BLaER1 treated with 17β-estradiol and CSF1 and Interleukin-3, amounts not matched to agents 10 nM and 100 nM (cell line): ENCODE measurements at regions not wholly inside any gene's neighbourhood (a gene's known extent, or its start where the extent isn't known, plus 50 kb on each side); places are given as distances from the start of the nearest gene placed in this dataset.
"Not testable (repeated sequence)": the region's sequence is repeated elsewhere in the genome, so short reads cannot be mapped to it uniquely, and the experiment has no call there.

Source experiments
- H3K27ac ChIP-seq, 11 experiments: shearing (Covaris generic); formaldehyde crosslinking; 2 replicates each; pipeline ENCODE4 v1.8.1; 2022
- H3K27me3 ChIP-seq, 11 experiments: shearing (Covaris generic); formaldehyde crosslinking; 2 replicates each; pipeline ENCODE4 v1.8.1; 2022
- H3K36me3 ChIP-seq, 11 experiments: shearing (Covaris generic); formaldehyde crosslinking; 2 replicates each; pipeline ENCODE4 v1.8.1; 2022
- H3K4me1 ChIP-seq, 10 experiments: shearing (Covaris generic); formaldehyde crosslinking; 2 replicates each; pipeline ENCODE4 v1.8.1; 2022
- H3K4me2 ChIP-seq, 11 experiments: shearing (Covaris generic); formaldehyde crosslinking; 2 replicates each; pipeline ENCODE4 v1.8.1; 2022
- H3K4me3 ChIP-seq, 10 experiments: shearing (Covaris generic); formaldehyde crosslinking; 2 replicates each; pipeline ENCODE4 v1.8.1; 2022
- H3K9ac ChIP-seq, 11 experiments: shearing (Covaris generic); formaldehyde crosslinking; 2 replicates each; pipeline ENCODE4 v1.8.1; 2022
- H3K9me3 ChIP-seq, 11 experiments: shearing (Covaris generic); formaldehyde crosslinking; replicated peaks in 1 of 11; 2 replicates each; pipeline ENCODE4 v1.8.1; 2022
- H4K20me1 ChIP-seq, 11 experiments: shearing (Covaris generic); formaldehyde crosslinking; 2 replicates each; pipeline ENCODE4 v1.8.1; 2022
- Cebpa-rat ChIP-seq, 11 experiments: shearing (Covaris generic); IDR thresholded peaks; 2 replicates each; pipeline ENCODE4 v1.8.1; 2022

GRCh38 chr5:97234380-97234779 is 51.3 kb upstream of the RIOK2 start:
- H4K20me1 ChIP-seq, H3K27ac ChIP-seq, H3K4me2 ChIP-seq, H3K4me3 ChIP-seq, H3K9ac ChIP-seq, H3K27me3 ChIP-seq, H3K36me3 ChIP-seq: not testable (repeated sequence)
- Histone ChIP-seq H3K9me3 (peaks cover 0 to 13% (median 6%) of the 10 kb centered on the region in 11 experiments; a peak in 14 of 22 replicates), H3K4me1 (peaks cover 10 to 16% (median 15%) of the 10 kb centered on the region in 10 experiments)

GRCh38 chr5:97242341-97242740 is 59.3 kb upstream of the RIOK2 start:
- H3K4me1 ChIP-seq: no peaks in the 10 kb centered on the region
- no peaks in the 10 kb centered on the region for H3K36me3 ChIP-seq
- H3K27me3 ChIP-seq: no peaks in the 10 kb centered on the region
- no peak overlapping the region for H3K4me3 ChIP-seq
- H3K4me2 ChIP-seq: no peak overlapping the region
- no peak overlapping the region for H3K9ac ChIP-seq
- peaks cover 0 to 6% (median 0%) of the 10 kb centered on the region in 11 experiments; a peak in 2 of 22 replicates for H3K9me3 ChIP-seq
- H3K27ac ChIP-seq: no peak overlapping the region
- TF ChIP-seq Cebpa-rat (IDR thresholded peaks at IDR 0.05): no peak
- H4K20me1 ChIP-seq: no peaks in the 10 kb centered on the region

DNA sequence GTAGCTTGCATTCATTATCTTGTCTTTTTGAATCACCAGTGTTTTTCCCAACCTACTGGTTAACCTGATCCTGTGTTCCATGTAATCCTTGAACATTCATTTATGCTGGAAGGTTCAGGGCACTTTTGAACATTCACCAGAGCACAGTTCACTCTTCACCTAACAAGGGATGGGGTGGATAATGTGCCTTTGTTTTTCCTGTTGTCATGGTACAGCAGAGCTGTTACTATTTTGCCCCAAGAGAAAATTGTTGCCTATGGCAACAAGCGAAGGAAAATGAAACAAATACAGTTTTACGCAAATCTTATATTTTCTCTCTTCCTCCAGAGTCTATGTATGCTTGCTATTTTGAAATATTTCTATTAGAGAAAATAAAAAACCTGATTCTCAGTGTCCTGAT is 60.3 kb upstream of the RIOK2 start:
- Histone ChIP-seq H3K9ac (no peak overlapping the region), H3K9me3 (peaks cover 0 to 6% (median 0%) of the 10 kb centered on the region in 11 experiments; a peak in 2 of 22 replicates), H3K36me3 (no peaks in the 10 kb centered on the region), H4K20me1 (no peaks in the 10 kb centered on the region), H3K4me3 (no peak overlapping the region), H3K27ac (no peak overlapping the region), H3K27me3 (no peaks in the 10 kb centered on the region), H3K4me1 (no peaks in the 10 kb centered on the region), H3K4me2 (no peak overlapping the region)
- no peak for TF ChIP-seq Cebpa-rat (IDR thresholded peaks at IDR 0.05)

- Histone ChIP-seq H3K36me3 (no peaks in the 10 kb centered on the region), H3K27ac (no peak overlapping the region), H3K27me3 (no peaks in the 10 kb centered on the region), H4K20me1 (no peaks in the 10 kb centered on the region), H3K4me1 (no peaks in the 10 kb centered on the region), H3K9me3 (peaks cover 0 to 2% (median 0%) of the 10 kb centered on the region in 11 experiments; a peak in 1 of 22 replicates), H3K4me2 (no peak overlapping the region), H3K4me3 (no peak overlapping the region), H3K9ac (no peak overlapping the region)
- no peak for TF ChIP-seq Cebpa-rat (IDR thresholded peaks at IDR 0.05)
Observed at GRCh38 chr5:97245386-97245785, 62.3 kb upstream of the RIOK2 start.

DNA sequence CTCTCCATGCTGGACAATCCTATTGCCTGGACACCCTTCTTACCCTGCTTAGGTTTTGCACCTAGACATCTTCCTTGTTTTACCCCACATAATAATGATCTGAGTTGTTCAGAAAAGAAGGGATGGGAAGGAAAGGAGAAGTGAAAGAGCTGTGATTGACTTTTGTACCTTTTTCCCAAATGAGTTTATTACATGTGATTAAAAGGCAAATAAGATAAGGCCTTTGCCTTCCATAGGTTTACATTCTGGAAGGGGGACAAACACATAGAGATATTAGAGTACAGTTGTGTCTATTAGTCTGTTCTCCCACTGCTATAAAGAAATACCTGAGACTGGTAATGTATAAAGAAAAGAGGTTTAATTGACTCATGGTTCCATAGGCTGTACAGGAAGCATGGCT is 67.1 kb upstream of the RIOK2 start:
- Histone ChIP-seq H3K36me3 (no peaks in the 10 kb centered on the region), H3K4me2 (no peak overlapping the region), H4K20me1 (no peaks in the 10 kb centered on the region), H3K27me3 (no peaks in the 10 kb centered on the region), H3K4me3 (no peak overlapping the region), H3K27ac (no peak overlapping the region), H3K9ac (no peak overlapping the region), H3K4me1 (no peaks in the 10 kb centered on the region), H3K9me3 (peaks cover 0 to 13% (median 7%) of the 10 kb centered on the region in 11 experiments; a peak in 10 of 22 replicates)
- no peak for TF ChIP-seq Cebpa-rat (IDR thresholded peaks at IDR 0.05)

GRCh38 chr5:97266076-97266475 is 83.0 kb upstream of the RIOK2 start:
- TF ChIP-seq Cebpa-rat (IDR thresholded peaks at IDR 0.05): no peak
- no peak overlapping the region for H3K27ac ChIP-seq
- no peak overlapping the region for H3K9ac ChIP-seq
- no peak overlapping the region for H3K4me3 ChIP-seq
- peaks cover 0 to 1% (median 0%) of the 10 kb centered on the region in 11 experiments; a peak in 2 of 22 replicates for H3K9me3 ChIP-seq
- no peaks in the 10 kb centered on the region for H4K20me1 ChIP-seq
- H3K36me3 ChIP-seq: no peaks in the 10 kb centered on the region
- H3K4me1 ChIP-seq: peaks cover 0 to 4% (median 0%) of the 10 kb centered on the region in 10 experiments; a peak in 1 of 20 replicates
- H3K27me3 ChIP-seq: no peaks in the 10 kb centered on the region
- H3K4me2 ChIP-seq: no peak overlapping the region

DNA sequence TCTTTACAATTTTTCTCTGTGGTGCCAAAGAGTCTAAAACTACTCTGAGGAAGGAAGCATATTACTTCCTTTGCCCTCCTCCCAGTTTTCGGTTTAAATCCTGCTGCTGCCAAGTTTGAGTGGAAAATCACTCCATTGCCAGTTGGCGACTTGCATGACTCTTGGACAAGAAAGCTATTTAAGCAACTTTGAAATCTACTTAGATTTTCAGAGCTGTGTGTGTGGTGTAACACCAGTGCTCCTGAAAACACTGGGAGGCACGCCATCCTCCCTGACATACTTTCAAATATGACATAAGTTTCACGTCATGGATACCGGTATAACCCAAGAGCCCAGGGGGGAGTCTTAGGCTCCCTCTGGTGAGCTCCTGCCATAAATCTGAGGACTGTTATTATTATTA is 83.5 kb upstream of the RIOK2 start:
- Histone ChIP-seq H3K36me3 (no peaks in the 10 kb centered on the region), H3K4me1 (peaks cover 0 to 4% (median 0%) of the 10 kb centered on the region in 10 experiments; a peak in 1 of 20 replicates), H3K9ac (no peak overlapping the region), H3K27ac (no peak overlapping the region), H3K4me2 (peak overlapping the region in 3 of 11 experiments; percentile 4 to 20 (median 16); a peak in 2 of 22 replicates), H3K4me3 (no peak overlapping the region), H3K9me3 (peaks cover 0 to 6% (median 4%) of the 10 kb centered on the region in 11 experiments; a peak in 13 of 22 replicates), H4K20me1 (no peaks in the 10 kb centered on the region), H3K27me3 (no peaks in the 10 kb centered on the region)
- no peak for TF ChIP-seq Cebpa-rat (IDR thresholded peaks at IDR 0.05)

- Histone ChIP-seq H3K4me2 (no peak overlapping the region), H3K27ac (no peak overlapping the region), H3K9me3 (peaks cover 10 to 18% (median 15%) of the 10 kb centered on the region in 11 experiments; a peak in 19 of 22 replicates), H3K4me3 (no peak overlapping the region), H3K36me3 (no peaks in the 10 kb centered on the region), H4K20me1 (no peaks in the 10 kb centered on the region), H3K4me1 (peaks cover 0 to 4% (median 0%) of the 10 kb centered on the region in 10 experiments; a peak in 1 of 20 replicates), H3K27me3 (no peaks in the 10 kb centered on the region), H3K9ac (no peak overlapping the region)
- no peak for TF ChIP-seq Cebpa-rat (IDR thresholded peaks at IDR 0.05)
Observed at GRCh38 chr5:97267767-97268166, 84.7 kb upstream of the RIOK2 start.

DNA sequence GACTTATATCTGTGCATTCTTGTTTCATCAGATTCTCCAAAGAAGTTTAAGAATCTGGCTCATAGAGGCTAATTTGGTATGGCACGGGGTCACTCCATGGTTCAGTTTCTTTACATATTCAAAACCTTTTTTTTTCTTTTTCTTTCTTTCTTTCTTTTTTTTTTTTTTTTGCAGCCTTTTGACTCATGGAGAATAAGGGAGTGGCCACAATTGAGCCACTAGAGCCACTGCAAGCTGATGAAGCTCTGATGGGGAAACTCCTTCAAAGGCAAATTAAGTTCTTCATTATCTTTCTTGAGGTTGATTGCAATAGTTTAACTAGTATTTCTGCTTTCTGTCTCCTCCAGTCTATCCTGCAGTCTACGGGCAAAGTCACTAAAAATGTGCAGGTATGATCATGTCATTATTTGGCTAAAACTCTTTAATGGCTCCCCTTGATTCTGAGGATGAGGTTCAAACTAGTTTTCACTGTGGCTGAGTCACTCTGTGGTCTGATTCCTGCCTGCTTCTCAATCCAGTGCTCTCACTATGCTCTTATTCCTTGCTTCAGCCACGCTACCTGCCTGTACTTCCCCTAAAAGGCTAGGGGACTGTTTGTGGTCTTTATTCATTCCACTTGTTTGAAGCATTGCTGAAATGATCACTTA is 93.5 kb upstream of the RIOK2 start:
- no peak overlapping the region for H3K4me2 ChIP-seq
- no peak for TF ChIP-seq Cebpa-rat (IDR thresholded peaks at IDR 0.05)
- no peak overlapping the region for H3K9ac ChIP-seq
- H3K36me3 ChIP-seq: no peaks in the 10 kb centered on the region
- no peak overlapping the region for H3K27ac ChIP-seq
- no peak overlapping the region for H3K4me3 ChIP-seq
- H3K9me3 ChIP-seq: peaks cover 14 to 24% (median 18%) of the 10 kb centered on the region in 11 experiments; a peak in 19 of 22 replicates
- H3K4me1 ChIP-seq: no peaks in the 10 kb centered on the region
- no peaks in the 10 kb centered on the region for H4K20me1 ChIP-seq
- no peaks in the 10 kb centered on the region for H3K27me3 ChIP-seq

- Histone ChIP-seq H4K20me1 (no peaks in the 10 kb centered on the region), H3K4me3 (no peak overlapping the region), H3K36me3 (no peaks in the 10 kb centered on the region), H3K27ac (no peak overlapping the region), H3K9me3 (peaks cover 0 to 9% (median 0%) of the 10 kb centered on the region in 11 experiments; a peak in 6 of 22 replicates), H3K27me3 (no peaks in the 10 kb centered on the region), H3K4me2 (no peak overlapping the region), H3K4me1 (no peaks in the 10 kb centered on the region), H3K9ac (no peak overlapping the region)
- no peak for TF ChIP-seq Cebpa-rat (IDR thresholded peaks at IDR 0.05)
Observed at GRCh38 chr5:97281257-97281656, 98.2 kb upstream of the RIOK2 start.
